PC-3 (cell line): ENCODE measurements at regions not wholly inside any gene's neighbourhood (a gene's known extent, or its start where the extent isn't known, plus 50 kb on each side); places are given as distances from the start of the nearest gene placed in this dataset.

Experiments used
- EZH2 ChIP-seq: fragments of 300-600 bp; sonication (generic); IDR thresholded peaks from one replicate; pipeline ENCODE4 v1.6.1; 2017; ENCODE audit warnings: antibody characterized with exemption, mild to moderate bottlenecking, low read length; ENCODE audit not compliant: unreplicated experiment
- EZH2phosphoT487 ChIP-seq: fragments of 300-600 bp; sonication (generic); IDR thresholded peaks from 2 replicates; pipeline ENCODE4 v1.6.1; 2018; ENCODE audit warnings: mild to moderate bottlenecking, antibody characterized with exemption, low read length, borderline replicate concordance
- TF ChIP-seq, protein P1 (sequence below): fragments of 300-600 bp; sonication (generic); conservative IDR thresholded peaks from 2 replicates; pipeline ENCODE4 v1.5.1; 2017; ENCODE audit warnings: antibody characterized with exemption, low read depth, mild to moderate bottlenecking, low read length

DNA sequence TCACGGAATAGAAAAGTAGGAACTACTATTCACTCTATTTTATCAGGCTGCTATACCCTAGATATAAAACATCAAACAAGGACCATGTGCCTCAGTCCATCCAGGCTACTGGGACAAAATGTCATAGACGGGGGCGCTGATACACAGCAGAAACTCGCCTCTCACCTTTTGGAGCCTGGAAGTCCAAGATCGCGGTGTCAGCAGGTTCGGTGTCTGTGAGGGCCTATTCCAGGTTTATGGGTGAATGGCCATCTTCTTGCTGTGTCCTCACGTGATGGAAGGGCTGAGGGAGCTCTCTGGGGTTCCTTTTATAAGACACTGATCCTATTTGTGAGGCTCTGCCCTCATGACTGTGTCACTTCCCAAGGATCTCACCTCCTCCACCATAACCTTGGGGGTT is 89.5 kb downstream of the DLL1 start:
- TF ChIP-seq, protein P1, sequence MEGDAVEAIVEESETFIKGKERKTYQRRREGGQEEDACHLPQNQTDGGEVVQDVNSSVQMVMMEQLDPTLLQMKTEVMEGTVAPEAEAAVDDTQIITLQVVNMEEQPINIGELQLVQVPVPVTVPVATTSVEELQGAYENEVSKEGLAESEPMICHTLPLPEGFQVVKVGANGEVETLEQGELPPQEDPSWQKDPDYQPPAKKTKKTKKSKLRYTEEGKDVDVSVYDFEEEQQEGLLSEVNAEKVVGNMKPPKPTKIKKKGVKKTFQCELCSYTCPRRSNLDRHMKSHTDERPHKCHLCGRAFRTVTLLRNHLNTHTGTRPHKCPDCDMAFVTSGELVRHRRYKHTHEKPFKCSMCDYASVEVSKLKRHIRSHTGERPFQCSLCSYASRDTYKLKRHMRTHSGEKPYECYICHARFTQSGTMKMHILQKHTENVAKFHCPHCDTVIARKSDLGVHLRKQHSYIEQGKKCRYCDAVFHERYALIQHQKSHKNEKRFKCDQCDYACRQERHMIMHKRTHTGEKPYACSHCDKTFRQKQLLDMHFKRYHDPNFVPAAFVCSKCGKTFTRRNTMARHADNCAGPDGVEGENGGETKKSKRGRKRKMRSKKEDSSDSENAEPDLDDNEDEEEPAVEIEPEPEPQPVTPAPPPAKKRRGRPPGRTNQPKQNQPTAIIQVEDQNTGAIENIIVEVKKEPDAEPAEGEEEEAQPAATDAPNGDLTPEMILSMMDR, result no peak
- TF ChIP-seq EZH2 (no peak), EZH2phosphoT487 (no peak)
